ENCODE measurements at regions not wholly inside any gene's neighbourhood (a gene's known extent, or its start where the extent isn't known, plus 50 kb on each side); places are given as distances from the start of the nearest gene placed in this dataset.

DNA sequence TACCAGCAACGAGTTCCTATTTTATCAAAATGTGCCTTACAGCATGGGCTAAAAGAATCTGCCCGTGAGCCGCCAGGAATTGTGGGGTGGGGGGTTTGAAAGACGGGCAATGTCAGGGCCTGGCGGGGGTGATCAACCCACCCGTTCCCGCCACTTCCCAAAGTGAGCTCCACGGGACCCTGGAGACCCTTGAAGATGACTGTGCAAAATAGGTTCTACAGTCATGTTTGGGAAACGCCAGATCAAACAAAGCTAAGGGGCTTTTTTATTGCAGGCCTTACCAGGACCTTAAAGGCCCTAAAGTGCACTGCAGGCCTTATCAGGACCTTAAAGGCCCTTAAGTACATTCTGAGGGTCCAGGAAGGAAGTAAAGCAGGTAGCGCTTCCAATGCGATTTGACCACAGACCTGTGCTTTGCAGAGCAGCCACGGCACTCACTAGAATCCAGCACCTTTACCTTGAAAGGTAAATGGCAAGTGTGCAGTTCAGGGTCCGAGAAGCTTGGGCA lies 404.1 kb downstream of the SHANK2 start:
- TF ChIP-seq, protein P1, sequence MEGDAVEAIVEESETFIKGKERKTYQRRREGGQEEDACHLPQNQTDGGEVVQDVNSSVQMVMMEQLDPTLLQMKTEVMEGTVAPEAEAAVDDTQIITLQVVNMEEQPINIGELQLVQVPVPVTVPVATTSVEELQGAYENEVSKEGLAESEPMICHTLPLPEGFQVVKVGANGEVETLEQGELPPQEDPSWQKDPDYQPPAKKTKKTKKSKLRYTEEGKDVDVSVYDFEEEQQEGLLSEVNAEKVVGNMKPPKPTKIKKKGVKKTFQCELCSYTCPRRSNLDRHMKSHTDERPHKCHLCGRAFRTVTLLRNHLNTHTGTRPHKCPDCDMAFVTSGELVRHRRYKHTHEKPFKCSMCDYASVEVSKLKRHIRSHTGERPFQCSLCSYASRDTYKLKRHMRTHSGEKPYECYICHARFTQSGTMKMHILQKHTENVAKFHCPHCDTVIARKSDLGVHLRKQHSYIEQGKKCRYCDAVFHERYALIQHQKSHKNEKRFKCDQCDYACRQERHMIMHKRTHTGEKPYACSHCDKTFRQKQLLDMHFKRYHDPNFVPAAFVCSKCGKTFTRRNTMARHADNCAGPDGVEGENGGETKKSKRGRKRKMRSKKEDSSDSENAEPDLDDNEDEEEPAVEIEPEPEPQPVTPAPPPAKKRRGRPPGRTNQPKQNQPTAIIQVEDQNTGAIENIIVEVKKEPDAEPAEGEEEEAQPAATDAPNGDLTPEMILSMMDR (IDR thresholded peaks at IDR 0.05): no peak
- TF ChIP-seq EP300 (IDR thresholded peaks at IDR 0.05) (no peak), POLR2A (IDR thresholded peaks at IDR 0.05) (no peak)

Data from ovary (tissue), 3 donors.